A549 (cell line): ENCODE measurements at regions not wholly inside any gene's neighbourhood (a gene's known extent, or its start where the extent isn't known, plus 50 kb on each side); places are given as distances from the start of the nearest gene placed in this dataset.

Experiments
- ATAC-seq, 2 experiments: fragments of 200-7000 bp in 1 of 2; fragments of >200 bp in 1 of 2; cut with Nextera tagmentation in 1 of 2; cut with Tn5 transposase in 1 of 2; 3 replicates each; pipeline versions ENCODE4 v1.8.0 to v1.9.1; 2018 to 2020; ENCODE audit warnings: mild to moderate bottlenecking in 1 of 2, moderate library complexity in 1 of 2
- CTCF ChIA-PET: fragments of 300-600 bp; sonication (Branson Sonifier 250); formaldehyde crosslinking; extraction: SDS; loops from one replicate; lab custom pipeline; 2021; ENCODE audit warnings: antibody characterized with exemption, inconsistent platforms; lab: Yijun Ruan, JAX
- POLR2A ChIA-PET: fragments of 350-600 bp; formaldehyde crosslinking; extraction: SDS; loops from one replicate; lab custom pipeline; 2021; ENCODE audit warnings: antibody characterized with exemption, inconsistent platforms; lab: Yijun Ruan, JAX
- DNase-seq, 2 experiments: peaks; one replicate each; pipeline versions ENCODE4 v3.0.0 to v3.0.0-alpha.2; 2011 to 2016; ENCODE audit warnings: low read depth in 1 of 2, low spot score in 1 of 2
- FAIRE-seq: peaks from 2 replicates; lab custom pipeline; 2011; peaks lifted over from hg19 to GRCh38; lab: Jason Lieb, UNC
- H3K27ac ChIP-seq, 2 experiments: fragments of >200 bp; sonication (Bioruptor Twin); formaldehyde crosslinking; 3 replicates each; pipeline ENCODE4 v1.5.1; 2016 to 2017
- H3K4me1 ChIP-seq: fragments of >200 bp; sonication (Bioruptor Twin); formaldehyde crosslinking; 3 replicates; pipeline ENCODE4 v1.6.1; 2016
- H3K4me2 ChIP-seq: fragments of >200 bp; sonication (Bioruptor Twin); formaldehyde crosslinking; 3 replicates; pipeline ENCODE4 v1.6.1; 2016
- H3K4me3 ChIP-seq: fragments of >200 bp; sonication (Bioruptor Twin); formaldehyde crosslinking; 3 replicates; pipeline ENCODE4 v1.5.1; 2016
- H3K9me3 ChIP-seq: fragments of >200 bp; sonication (Bioruptor Twin); formaldehyde crosslinking; 3 replicates; pipeline ENCODE4 v1.6.1; 2016
- BCL3 ChIP-seq: fragments of >200 bp; sonication (Bioruptor Twin); formaldehyde crosslinking; IDR thresholded peaks from 3 replicates; pipeline ENCODE4 v1.6.1; 2016
- CHD2 ChIP-seq: fragments of 150-350 bp; IDR thresholded peaks from 2 replicates; pipeline ENCODE4 v1.6.1; 2014; ENCODE audit warnings: low read length; ENCODE audit not compliant: partially characterized antibody
- CHD4 ChIP-seq: fragments of 200-600 bp; sonication (generic); IDR thresholded peaks from 2 replicates; pipeline ENCODE4 v1.6.1; 2016; ENCODE audit warnings: antibody characterized with exemption, mild to moderate bottlenecking, borderline replicate concordance
- EP300 ChIP-seq, 2 experiments: fragments of >200 bp; sonication (Bioruptor Twin); formaldehyde crosslinking; IDR thresholded peaks; 2 replicates in 1 of 2; 3 replicates in 1 of 2; pipeline ENCODE4 v1.6.1; 2016 to 2017
- ESRRA ChIP-seq: fragments of 150-350 bp; IDR thresholded peaks from 2 replicates; pipeline ENCODE4 v1.6.1; 2014; ENCODE audit warnings: mild to moderate bottlenecking, low read length, borderline replicate concordance
- GATA3 ChIP-seq: IDR thresholded peaks from 2 replicates; pipeline ENCODE4 v1.6.1; 2012; ENCODE audit warnings: borderline replicate concordance
- HES2 ChIP-seq: fragments of >200 bp; sonication (Bioruptor Twin); formaldehyde crosslinking; IDR thresholded peaks from 2 replicates; pipeline ENCODE4 v1.6.1; 2016
- HEYL ChIP-seq: fragments of 250-450 bp; sonication (Bioruptor Pico); IDR thresholded peaks from 2 replicates; pipeline ENCODE4 v1.8.0; 2021; ENCODE audit warnings: mild to moderate bottlenecking, moderate library complexity
- KDM5A ChIP-seq: fragments of 200-600 bp; sonication (generic); IDR thresholded peaks from 2 replicates; pipeline ENCODE4 v1.6.1; 2016; ENCODE audit warnings: antibody characterized with exemption, mild to moderate bottlenecking
- POLR2A ChIP-seq: IDR thresholded peaks from 2 replicates; pipeline ENCODE4 v1.6.1; 2012; ENCODE audit warnings: mild to moderate bottlenecking, low read length
- POLR2AphosphoS2 ChIP-seq: conservative IDR thresholded peaks from 2 replicates; pipeline ENCODE4 v1.6.1; 2012; ENCODE audit warnings: low read length, improper control_type of control experiment, inconsistent platforms
- RAD21 ChIP-seq, 2 experiments: fragments of >200 bp in 1 of 2; sonication (Bioruptor Twin) in 1 of 2; formaldehyde crosslinking in 1 of 2; IDR thresholded peaks in 1 of 2; conservative IDR thresholded peaks in 1 of 2; 2 replicates in 1 of 2; 3 replicates in 1 of 2; pipeline ENCODE4 v1.6.1; 2012 to 2018; ENCODE audit warnings: inconsistent platforms in 1 of 2
- RARB ChIP-seq: fragments of 250-450 bp; sonication (Bioruptor Pico); IDR thresholded peaks from 2 replicates; pipeline ENCODE4 v1.8.0; 2021; ENCODE audit warnings: mild to moderate bottlenecking, moderate library complexity
- RFX5 ChIP-seq: fragments of 450-650 bp; IDR thresholded peaks from 2 replicates; pipeline ENCODE4 v1.7.1; 2014; ENCODE audit warnings: antibody characterized with exemption, mild to moderate bottlenecking, moderate library complexity
- RNF2 ChIP-seq: fragments of 200-600 bp; sonication (generic); IDR thresholded peaks from 2 replicates; pipeline ENCODE4 v1.6.1; 2016; ENCODE audit warnings: low read depth, mild to moderate bottlenecking, antibody characterized with exemption, moderate library complexity, borderline replicate concordance
- SREBF2 ChIP-seq: fragments of 450-650 bp; IDR thresholded peaks from 2 replicates; pipeline ENCODE4 v1.6.1; 2014; ENCODE audit warnings: mild to moderate bottlenecking, moderate library complexity
- USF2 ChIP-seq: fragments of 450-650 bp; IDR thresholded peaks from 2 replicates; pipeline ENCODE4 v1.6.1; 2014; ENCODE audit warnings: antibody characterized with exemption
- ZSCAN20 ChIP-seq: fragments of 250-450 bp; sonication (Bioruptor Pico); IDR thresholded peaks from 2 replicates; pipeline ENCODE4 v1.8.0; 2022; ENCODE audit warnings: mild to moderate bottlenecking, moderate library complexity
- WGBS: methylation state at CpG from one replicate; pipeline ENCODE4 v1.1.6; 2017; ENCODE audit errors: missing lambda C conversion rate; 5-methylcytosine and 5-hydroxymethylcytosine counted together
- TF ChIP-seq, protein P1 (sequence below): fragments of 200-600 bp; sonication (generic); IDR thresholded peaks from 2 replicates; pipeline ENCODE4 v1.6.1; 2016; ENCODE audit warnings: antibody characterized with exemption, mild to moderate bottlenecking, moderate library complexity
- TF ChIP-seq, protein P2 (sequence below): IDR thresholded peaks from 2 replicates; pipeline ENCODE4 v1.6.1; 2012; ENCODE audit warnings: low read depth, borderline replicate concordance

GRCh38 chr1:166626711-166627110 lies 212.6 kb upstream of the POGK start:
- Histone ChIP-seq H3K4me3 (no peak overlapping the region), H3K9me3 (no peaks in the 10 kb centered on the region), H3K4me2 (no peak overlapping the region), H3K4me1 (no peaks in the 10 kb centered on the region), H3K27ac (no peak overlapping the region)
- ATAC-seq (no peak), DNase-seq (no peak), FAIRE-seq (no peak)
- TF ChIP-seq ESRRA, result no peak
- TF ChIP-seq KDM5A, result no peak
- TF ChIP-seq, protein P1, sequence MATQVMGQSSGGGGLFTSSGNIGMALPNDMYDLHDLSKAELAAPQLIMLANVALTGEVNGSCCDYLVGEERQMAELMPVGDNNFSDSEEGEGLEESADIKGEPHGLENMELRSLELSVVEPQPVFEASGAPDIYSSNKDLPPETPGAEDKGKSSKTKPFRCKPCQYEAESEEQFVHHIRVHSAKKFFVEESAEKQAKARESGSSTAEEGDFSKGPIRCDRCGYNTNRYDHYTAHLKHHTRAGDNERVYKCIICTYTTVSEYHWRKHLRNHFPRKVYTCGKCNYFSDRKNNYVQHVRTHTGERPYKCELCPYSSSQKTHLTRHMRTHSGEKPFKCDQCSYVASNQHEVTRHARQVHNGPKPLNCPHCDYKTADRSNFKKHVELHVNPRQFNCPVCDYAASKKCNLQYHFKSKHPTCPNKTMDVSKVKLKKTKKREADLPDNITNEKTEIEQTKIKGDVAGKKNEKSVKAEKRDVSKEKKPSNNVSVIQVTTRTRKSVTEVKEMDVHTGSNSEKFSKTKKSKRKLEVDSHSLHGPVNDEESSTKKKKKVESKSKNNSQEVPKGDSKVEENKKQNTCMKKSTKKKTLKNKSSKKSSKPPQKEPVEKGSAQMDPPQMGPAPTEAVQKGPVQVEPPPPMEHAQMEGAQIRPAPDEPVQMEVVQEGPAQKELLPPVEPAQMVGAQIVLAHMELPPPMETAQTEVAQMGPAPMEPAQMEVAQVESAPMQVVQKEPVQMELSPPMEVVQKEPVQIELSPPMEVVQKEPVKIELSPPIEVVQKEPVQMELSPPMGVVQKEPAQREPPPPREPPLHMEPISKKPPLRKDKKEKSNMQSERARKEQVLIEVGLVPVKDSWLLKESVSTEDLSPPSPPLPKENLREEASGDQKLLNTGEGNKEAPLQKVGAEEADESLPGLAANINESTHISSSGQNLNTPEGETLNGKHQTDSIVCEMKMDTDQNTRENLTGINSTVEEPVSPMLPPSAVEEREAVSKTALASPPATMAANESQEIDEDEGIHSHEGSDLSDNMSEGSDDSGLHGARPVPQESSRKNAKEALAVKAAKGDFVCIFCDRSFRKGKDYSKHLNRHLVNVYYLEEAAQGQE, result no peak
- no peak for TF ChIP-seq ZSCAN20 (CRISPR knock-in tag)
- TF ChIP-seq HEYL (CRISPR knock-in tag), result no peak
- no peak for TF ChIP-seq POLR2A
- no peak for TF ChIP-seq USF2
- TF ChIP-seq CHD4, result no peak
- TF ChIP-seq EP300 (IDR thresholded peaks at IDR 0.05), result no peak
- TF ChIP-seq RNF2, result no peak
- TF ChIP-seq RAD21 (conservative IDR thresholded peaks at IDR 0.05 in 1 of 2, IDR thresholded peaks at IDR 0.05 in 1 of 2), result no peak
- no peak for TF ChIP-seq SREBF2
- no peak for TF ChIP-seq GATA3
- TF ChIP-seq, protein P2, sequence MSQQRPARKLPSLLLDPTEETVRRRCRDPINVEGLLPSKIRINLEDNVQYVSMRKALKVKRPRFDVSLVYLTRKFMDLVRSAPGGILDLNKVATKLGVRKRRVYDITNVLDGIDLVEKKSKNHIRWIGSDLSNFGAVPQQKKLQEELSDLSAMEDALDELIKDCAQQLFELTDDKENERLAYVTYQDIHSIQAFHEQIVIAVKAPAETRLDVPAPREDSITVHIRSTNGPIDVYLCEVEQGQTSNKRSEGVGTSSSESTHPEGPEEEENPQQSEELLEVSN, result no peak
- no peak for TF ChIP-seq BCL3
- no peak for TF ChIP-seq RARB
- ChIA-PET CTCF (no interaction called here), POLR2A (no interaction called here)
- WGBS, result 80% methylated on average over 1 of the region's 1 CpG

DNA sequence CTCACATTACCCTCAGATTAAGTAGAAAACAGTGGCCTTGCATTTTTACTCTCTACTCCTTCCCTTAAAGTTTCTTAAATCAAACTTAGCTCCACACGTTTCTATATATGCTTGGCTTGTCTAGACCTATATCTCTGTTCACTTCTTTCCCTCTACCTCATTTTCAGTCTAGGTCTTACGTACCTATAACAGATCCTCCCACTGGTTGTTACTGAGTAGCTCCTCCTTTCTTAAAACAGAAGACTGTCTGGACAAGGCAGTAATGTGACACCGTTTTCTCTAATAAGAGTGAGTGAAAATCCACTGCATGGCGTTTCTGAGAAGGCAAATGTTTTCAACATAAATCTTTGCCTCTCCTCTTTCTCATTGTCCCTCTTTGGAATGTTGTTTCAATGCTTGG lies 211.7 kb upstream of the POGK start:
- POLR2A ChIA-PET, result no interaction called here
- no peak overlapping the region for H3K4me3 ChIP-seq
- no peak for TF ChIP-seq CHD2
- TF ChIP-seq RFX5, result no peak
- TF ChIP-seq POLR2AphosphoS2, result no peak
- TF ChIP-seq HES2, result no peak
- TF ChIP-seq, all 56 proteins: peak for 0
- no peak for ATAC-seq
- DNase-seq, result no peak
- WGBS, result 0% methylated on average over 4 of the region's 4 CpGs
- Histone ChIP-seq H3K9me3 (no peaks in the 10 kb centered on the region), H3K4me2 (no peak overlapping the region), H3K4me1 (no peaks in the 10 kb centered on the region), H3K27ac (no peak overlapping the region)
- FAIRE-seq, result no peak
- CTCF ChIA-PET, result interaction anchor here (0.9 kb wide), 1 partner anchor 148 kb away, joined by 3 read pairs; no protein-coding TSS in a partner anchor
